HG03460 (cell line): ENCODE measurements at regions not wholly inside any gene's neighbourhood (a gene's known extent, or its start where the extent isn't known, plus 50 kb on each side); places are given as distances from the start of the nearest gene placed in this dataset.

Source experiments
- ATAC-seq: cut with Tn5 transposase; IDR thresholded peaks from one replicate; pipeline ENCODE4 v1.9.1; 2021; ENCODE audit not compliant: unreplicated experiment

DNA sequence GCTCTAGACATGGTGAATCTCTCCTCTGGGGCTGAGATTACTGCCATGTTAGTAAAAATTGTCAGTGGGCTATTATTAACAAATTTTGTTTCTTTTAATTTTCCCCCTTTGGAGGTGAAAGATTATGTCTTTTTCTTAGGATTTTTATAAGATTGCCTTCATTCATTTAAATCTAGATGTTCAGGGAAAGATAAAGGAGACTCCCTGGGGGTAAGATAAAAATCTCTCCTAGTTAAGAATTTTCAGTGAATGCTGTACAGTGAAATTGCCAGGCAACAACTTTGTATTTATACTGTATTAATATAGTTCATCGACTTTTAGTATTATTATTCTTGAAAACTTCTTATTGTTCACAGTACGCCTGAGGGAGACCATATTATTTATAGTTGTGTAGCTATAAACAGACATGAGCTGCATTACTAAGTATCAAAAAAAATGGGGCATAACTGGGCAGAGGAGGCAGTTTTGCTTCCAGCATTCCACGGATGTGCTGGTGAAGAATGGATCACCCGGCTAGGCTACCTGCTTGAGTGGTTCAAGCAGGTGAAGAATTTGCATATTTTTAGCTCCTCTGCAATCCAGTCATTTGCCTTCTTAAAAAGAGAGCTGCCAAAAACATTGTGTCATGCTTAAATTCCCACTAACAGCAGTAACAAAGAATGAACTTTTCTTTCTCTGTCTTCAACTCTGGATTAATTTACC is 552.1 kb downstream of the DNAJB9 start:
- ATAC-seq = no peak

DNA sequence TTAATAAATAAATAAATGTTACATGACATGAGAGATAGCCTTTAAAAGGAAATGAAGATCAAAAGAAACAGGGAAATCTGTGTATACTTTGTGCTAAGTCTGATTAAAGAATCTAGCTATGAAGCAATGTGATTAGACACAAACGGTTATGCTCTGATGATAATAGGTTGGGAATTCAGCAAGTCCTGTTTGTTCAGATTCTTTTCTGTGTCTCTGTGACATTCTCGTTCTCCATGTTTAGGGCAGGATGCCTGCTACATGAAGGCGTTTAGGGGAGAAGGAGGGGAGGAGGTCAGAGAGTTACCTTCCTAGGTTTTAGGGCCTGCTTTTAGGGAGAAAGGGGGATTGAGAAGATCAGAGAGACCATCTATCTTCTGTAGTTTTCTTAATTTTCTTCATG is 555.3 kb downstream of the DNAJB9 start:
- no peak for ATAC-seq

- no peak for ATAC-seq
These were observed 556.9 kb downstream of the DNAJB9 start for GRCh38 chr7:109126404-109127050.

DNA sequence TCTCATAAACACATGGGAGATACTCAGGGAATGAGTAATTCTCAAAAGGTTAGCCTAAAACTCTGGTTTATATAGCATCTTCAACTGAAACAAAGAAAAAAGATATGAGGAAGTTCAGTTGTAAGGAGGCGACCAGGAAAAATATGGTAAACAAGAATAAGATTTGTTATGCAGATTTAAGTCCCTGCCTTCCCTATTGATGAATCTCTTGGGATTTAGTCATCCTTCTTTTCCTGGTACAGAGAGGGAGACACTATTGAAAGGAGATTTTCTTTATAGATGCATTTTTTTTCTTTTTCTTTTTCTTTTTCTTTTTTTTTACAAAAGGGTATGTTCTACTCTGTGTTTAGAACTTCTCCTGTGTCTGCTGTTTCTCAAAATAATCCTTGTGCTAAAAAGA is 557.5 kb downstream of the DNAJB9 start:
- ATAC-seq = no peak

DNA sequence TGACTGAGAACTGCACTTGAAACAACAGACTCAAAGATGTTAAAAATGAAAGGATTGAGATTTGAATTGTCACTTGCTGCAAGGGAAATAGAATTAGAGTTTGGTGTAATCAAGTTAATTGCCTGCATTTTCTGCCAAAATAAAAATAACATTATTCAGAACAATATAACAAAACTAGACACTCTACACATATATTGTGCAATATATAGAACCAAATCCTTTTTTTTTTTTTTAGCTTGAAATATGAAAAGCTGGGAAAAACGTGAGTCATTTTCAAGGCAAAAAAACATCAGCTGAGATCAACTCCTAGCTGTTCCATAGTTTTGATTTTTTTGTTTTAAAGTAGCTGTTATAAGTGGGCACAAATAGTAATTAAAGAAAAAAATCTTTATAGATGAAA is 561.5 kb downstream of the DNAJB9 start:
- ATAC-seq = no peak

GRCh38 chr7:109136893-109137292 is 567.2 kb downstream of the DNAJB9 start:
- no peak for ATAC-seq

DNA sequence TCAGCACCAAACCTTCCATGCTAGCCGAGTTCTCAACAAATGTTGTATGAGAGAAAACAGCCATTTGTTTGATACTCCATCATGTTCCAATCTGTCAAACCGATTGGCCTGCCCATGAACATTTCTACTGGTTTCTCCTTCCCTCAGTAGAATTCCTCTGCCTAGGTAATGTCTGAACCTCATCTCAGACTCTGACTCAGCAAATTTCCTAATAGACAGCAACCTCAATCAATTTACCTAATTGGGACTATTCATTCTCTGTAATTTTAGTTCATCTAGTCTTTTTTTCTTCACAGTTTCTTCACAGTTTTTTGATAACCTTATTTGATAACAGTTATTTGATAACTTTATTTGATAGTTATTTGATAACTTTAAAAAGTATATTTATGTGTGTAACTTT is 585.1 kb downstream of the DNAJB9 start:
- no peak for ATAC-seq

DNA sequence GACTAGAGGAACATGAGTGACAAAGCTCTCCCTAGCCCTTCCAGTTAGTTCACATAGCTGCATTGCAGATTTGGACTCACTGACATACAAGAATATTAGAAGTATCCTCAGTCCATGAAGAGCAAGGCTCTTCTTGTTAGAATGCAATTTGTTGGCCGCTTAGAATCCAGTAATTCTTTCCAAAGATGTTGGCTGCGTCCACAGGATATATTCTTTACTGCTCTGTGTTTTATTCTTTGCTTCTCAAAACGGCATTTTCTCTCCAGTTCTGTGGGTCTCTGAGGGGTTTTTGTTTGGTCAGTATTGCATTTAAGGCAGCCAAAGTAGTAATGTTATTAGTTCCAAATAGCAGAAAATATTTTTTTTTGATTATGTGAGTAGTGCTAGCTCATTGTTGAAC is 588.6 kb downstream of the DNAJB9 start:
- no peak for ATAC-seq

GRCh38 chr7:109176661-109177060 is 607.0 kb downstream of the DNAJB9 start:
- no peak for ATAC-seq

DNA sequence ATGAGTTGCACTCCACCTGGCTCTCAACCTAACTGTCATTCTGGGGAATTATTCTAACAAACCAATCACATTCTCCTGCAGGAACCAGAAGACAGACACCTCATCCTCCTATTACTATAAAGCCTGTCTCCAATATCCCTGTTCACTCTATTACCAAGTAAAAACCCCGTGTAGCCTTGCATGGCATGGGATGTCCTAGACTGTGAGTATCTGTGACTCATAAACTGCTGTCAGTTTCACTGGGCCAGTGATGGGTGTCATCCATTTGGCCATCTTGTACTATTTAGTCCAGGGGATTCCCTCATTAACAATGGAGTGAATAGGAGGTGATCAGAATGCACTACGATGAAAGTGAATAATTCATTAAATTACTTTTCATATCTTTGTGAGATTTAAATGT is 608.7 kb downstream of the DNAJB9 start:
- ATAC-seq = no peak

DNA sequence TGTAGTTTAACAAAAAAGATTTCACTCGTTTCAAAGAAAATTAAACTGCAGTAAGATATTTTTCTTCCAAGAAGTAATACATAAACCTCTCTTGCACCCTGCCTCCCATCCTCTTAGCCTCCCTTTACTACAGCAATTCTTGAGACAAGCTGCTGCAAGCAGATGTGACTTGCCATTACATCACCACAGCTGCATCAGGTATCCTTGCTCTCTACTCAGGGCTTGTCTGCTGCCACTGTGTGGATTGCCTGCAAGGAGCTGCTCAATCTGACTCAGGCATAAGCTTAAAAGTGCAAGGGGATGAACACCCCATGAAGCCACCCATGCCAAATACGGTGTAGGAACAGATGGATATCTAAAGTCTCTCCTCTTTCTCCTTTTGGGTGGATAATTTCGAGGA is 609.9 kb downstream of the DNAJB9 start:
- no peak for ATAC-seq

GRCh38 chr7:109190766-109191398 is 621.2 kb downstream of the DNAJB9 start:
- ATAC-seq = no peak

DNA sequence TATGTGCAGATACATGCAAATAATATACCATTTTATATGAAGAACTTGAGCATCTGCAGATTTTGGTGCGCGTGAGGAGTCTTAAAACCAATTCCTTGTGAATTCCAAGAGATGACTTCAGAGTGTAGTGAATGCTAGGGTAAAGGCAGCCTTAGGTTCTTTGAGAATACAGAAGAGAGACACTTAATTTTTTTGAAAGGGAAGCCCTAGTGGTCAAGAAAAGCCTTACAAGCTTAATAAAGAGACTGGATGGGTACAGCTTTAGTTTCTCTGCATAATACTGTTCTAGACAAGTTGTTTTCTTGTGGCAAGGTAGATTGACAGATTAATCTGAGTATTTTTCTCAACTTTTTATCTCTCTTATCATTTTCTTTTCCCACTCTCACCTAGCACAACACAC is 636.5 kb downstream of the DNAJB9 start:
- no peak for ATAC-seq

DNA sequence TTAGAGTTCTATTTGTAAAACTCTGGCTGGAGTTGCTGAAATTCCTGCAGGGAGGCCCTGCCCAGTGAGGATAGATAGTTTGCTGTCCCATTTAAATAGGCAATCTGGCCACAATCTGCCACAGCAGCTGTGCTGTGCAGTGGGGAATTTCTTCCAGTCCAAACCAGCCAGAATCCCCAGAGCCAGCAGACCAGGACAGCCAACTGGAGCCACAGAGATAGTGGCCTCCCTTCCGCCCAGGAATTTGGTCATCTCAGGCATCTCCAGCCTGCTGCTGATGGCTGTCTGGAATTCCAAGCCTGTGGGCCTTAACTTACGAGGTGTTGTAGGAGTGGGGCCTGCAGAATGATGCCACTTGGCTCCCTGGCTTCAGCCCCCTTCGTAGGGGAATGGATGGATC is 643.4 kb downstream of the DNAJB9 start:
- no peak for ATAC-seq

DNA sequence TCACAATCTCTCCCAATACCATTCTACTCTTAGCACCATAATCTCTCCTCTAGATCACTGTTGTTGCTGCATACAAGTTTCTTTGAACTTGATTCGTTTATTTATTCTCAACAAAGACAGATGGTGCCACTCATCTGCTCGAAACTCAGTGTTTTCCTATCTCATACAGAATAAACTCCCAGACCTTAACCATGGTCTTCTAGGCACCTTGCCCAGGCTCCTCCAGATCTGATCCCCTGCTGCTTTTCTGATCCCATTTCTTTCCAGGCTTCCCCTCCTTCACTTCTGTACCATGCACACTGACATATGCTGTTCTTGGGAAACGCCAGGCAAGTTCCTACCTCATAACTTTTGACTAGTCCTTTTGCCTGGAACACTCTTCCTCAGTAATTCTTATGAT is 645.7 kb downstream of the DNAJB9 start:
- ATAC-seq = no peak

- ATAC-seq = no peak
These were observed 654.4 kb downstream of the DNAJB9 start for GRCh38 chr7:109224100-109224499.

DNA sequence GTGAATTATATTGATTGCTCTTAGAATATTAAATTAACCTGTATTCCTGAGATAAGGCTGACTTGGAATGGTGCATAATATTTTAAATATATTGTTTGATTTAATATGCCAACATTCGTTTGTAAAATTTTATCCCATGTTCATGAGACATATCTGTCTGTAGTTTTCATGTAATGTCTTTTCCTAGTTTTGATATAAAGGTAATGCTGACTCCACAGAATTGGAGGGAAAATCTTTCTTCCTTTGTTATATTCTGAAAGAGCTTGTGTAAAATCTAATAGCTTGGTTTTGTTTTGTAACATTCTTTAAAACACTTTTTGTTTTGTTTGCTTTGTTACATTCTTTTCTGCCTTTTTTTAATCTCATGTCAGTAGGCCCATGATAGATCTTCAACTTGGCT is 657.0 kb downstream of the DNAJB9 start:
- ATAC-seq = no peak

- no peak for ATAC-seq
These were observed 665.6 kb downstream of the DNAJB9 start for GRCh38 chr7:109235316-109235715.

DNA sequence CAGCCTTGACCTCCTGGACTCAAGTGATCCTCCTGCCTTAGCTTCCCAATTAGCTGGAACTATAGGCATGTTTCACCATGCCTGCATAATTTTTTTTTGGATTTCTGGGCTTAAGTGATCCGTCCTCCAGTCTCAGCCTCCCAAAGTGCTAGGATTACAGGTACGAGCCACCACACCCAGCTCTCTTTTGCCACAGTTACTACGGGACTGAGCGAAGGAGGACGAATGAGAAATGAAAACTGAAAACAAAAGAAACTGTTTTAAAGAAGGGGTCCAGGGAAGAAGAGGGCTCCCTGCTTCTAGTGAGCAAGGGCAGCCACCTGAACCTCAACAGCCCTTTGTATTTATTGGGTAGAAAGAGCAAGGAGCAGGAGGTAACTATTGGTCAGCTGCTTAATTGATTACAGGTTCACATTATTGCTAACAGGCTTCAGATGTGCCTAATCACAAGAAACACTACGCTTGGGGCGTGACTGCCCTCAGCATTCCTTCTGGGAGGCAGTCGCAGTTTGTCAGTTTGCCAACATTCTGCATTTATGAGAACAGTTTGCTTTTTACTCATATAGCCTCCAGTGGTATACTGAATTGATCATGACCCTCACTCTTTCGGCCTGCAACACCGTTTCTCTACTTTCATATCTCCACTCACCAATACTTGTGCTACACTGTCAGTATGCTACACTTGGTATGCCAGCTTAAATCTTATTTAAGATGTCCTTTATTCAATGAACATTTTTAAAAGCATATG is 676.8 kb downstream of the DNAJB9 start:
- no peak for ATAC-seq

- peak; percentile 49 for ATAC-seq
These were observed 687.3 kb downstream of the DNAJB9 start for GRCh38 chr7:109256762-109257560.

- peak; percentile 85 for ATAC-seq
These were observed 689.5 kb downstream of the DNAJB9 start for GRCh38 chr7:109259151-109259550.
